IMR-90 (cell line): ENCODE measurements at regions not wholly inside any gene's neighbourhood (a gene's known extent, or its start where the extent isn't known, plus 50 kb on each side); places are given as distances from the start of the nearest gene placed in this dataset.

Source experiments
- ATAC-seq: fragments of 200-7000 bp; cut with Tn5 transposase; 2 replicates; pipeline ENCODE4 v1.9.1; 2020; ENCODE audit warnings: low read depth, mild to moderate bottlenecking, moderate library complexity
- BruUV-seq: library from RNA; stranded (reverse); fragments of 400-500 nt; replicated peaks from 2 replicates; lab custom pipeline; 2021; lab: Mats Ljungman, UMichigan
- CTCF ChIA-PET: fragments of 300-600 bp; formaldehyde crosslinking; extraction: SDS; loops from one replicate; lab custom pipeline; 2021; ENCODE audit warnings: antibody characterized with exemption; lab: Yijun Ruan, JAX
- POLR2A ChIA-PET: fragments of 300-600 bp; sonication (Branson Sonifier 250); formaldehyde crosslinking; loops from one replicate; lab custom pipeline; 2022; ENCODE audit warnings: antibody characterized with exemption; ENCODE audit not compliant: unreplicated experiment; lab: Charles Lee
- DNase-seq: peaks from one replicate; pipeline ENCODE4 v3.0.0; 2013
- H2AFZ ChIP-seq: replicated peaks from 2 replicates; pipeline ENCODE3; 2013; ENCODE audit warnings: low read length, mild to moderate bottlenecking; ENCODE audit not compliant: poor library complexity
- H2AK5ac ChIP-seq: 2 replicates; pipeline ENCODE4 v1.6.1; 2013; ENCODE audit warnings: low read depth, low read length, inconsistent platforms
- H2AK9ac ChIP-seq: replicated peaks from 2 replicates; pipeline ENCODE3; 2013; ENCODE audit warnings: mild to moderate bottlenecking, low read depth, low read length, moderate library complexity; ENCODE audit not compliant: poor library complexity
- H2BK120ac ChIP-seq: 2 replicates; pipeline ENCODE4 v1.6.1; 2013; ENCODE audit warnings: low read depth, low read length, inconsistent platforms
- H2BK15ac ChIP-seq: 3 replicates; pipeline ENCODE4 v1.6.1; 2013; ENCODE audit warnings: low read depth, low read length, inconsistent platforms
- H2BK20ac ChIP-seq: 2 replicates; pipeline ENCODE4 v1.6.1; 2013; ENCODE audit warnings: low read depth, mild to moderate bottlenecking, inconsistent platforms, low read length, moderate library complexity
- H2BK5ac ChIP-seq: 2 replicates; pipeline ENCODE4 v1.6.1; 2013; ENCODE audit warnings: mild to moderate bottlenecking, low read depth, low read length, inconsistent platforms; ENCODE audit not compliant: poor library complexity, severe bottlenecking
- H3K14ac ChIP-seq: replicated peaks from 2 replicates; pipeline ENCODE4 v1.6.1; 2013; ENCODE audit warnings: low read depth, low read length, inconsistent platforms
- H3K18ac ChIP-seq: 2 replicates; pipeline ENCODE4 v1.6.1; 2013; ENCODE audit warnings: low read depth, low read length, control low read depth
- H3K23ac ChIP-seq: 2 replicates; pipeline ENCODE4 v1.6.1; 2013; ENCODE audit warnings: low read depth, low read length, inconsistent platforms
- H3K27ac ChIP-seq: 2 replicates; pipeline ENCODE4 v1.5.1; 2013; ENCODE audit warnings: mild to moderate bottlenecking, control low read depth, low read length; ENCODE audit not compliant: insufficient read depth
- H3K27me3 ChIP-seq: 2 replicates; pipeline ENCODE4 v1.6.1; 2013; ENCODE audit warnings: low read length; ENCODE audit not compliant: control insufficient read depth, insufficient read depth
- H3K36me3 ChIP-seq: 2 replicates; pipeline ENCODE4 v1.6.1; 2013; ENCODE audit warnings: low read length, mixed read lengths; ENCODE audit not compliant: control insufficient read depth, insufficient read depth
- H3K4ac ChIP-seq: 2 replicates; pipeline ENCODE4 v1.6.1; 2013; ENCODE audit warnings: low read depth, low read length, inconsistent platforms
- H3K4me1 ChIP-seq: 2 replicates; pipeline ENCODE4 v1.6.1; 2013; ENCODE audit warnings: low read length, mixed read lengths; ENCODE audit not compliant: control insufficient read depth, insufficient read depth
- H3K4me2 ChIP-seq: 2 replicates; pipeline ENCODE4 v1.6.1; 2013; ENCODE audit warnings: low read depth, mild to moderate bottlenecking, control low read depth, low read length, moderate library complexity
- H3K4me3 ChIP-seq: 2 replicates; pipeline ENCODE4 v1.5.1; 2013; ENCODE audit warnings: low read depth, mild to moderate bottlenecking, control low read depth, low read length, moderate library complexity; ENCODE audit not compliant: insufficient read depth
- H3K56ac ChIP-seq: 2 replicates; pipeline ENCODE4 v1.6.1; 2013; ENCODE audit warnings: low read length, inconsistent platforms; ENCODE audit not compliant: insufficient read depth; ENCODE audit errors: extremely low read depth
- H3K79me1 ChIP-seq, 2 experiments: 2 replicates each; pipeline ENCODE4 v1.6.1; 2013; ENCODE audit warnings: low read length in 2 of 2, inconsistent platforms in 1 of 2, low read depth in 1 of 2
- H3K9ac ChIP-seq: 2 replicates; pipeline ENCODE4 v1.6.1; 2013; ENCODE audit warnings: low read depth, low read length, control low read depth
- H3K9me1 ChIP-seq: 2 replicates; pipeline ENCODE4 v1.6.1; 2013; ENCODE audit warnings: low read length, inconsistent platforms; ENCODE audit not compliant: insufficient read depth
- H3K9me3 ChIP-seq: 2 replicates; pipeline ENCODE4 v1.6.1; 2013; ENCODE audit warnings: low read length; ENCODE audit not compliant: control insufficient read depth, insufficient read depth
- H4K20me1 ChIP-seq: 2 replicates; pipeline ENCODE4 v1.6.1; 2013; ENCODE audit warnings: low read length, inconsistent platforms; ENCODE audit not compliant: insufficient read depth
- H4K5ac ChIP-seq: 2 replicates; pipeline ENCODE4 v1.6.1; 2013; ENCODE audit warnings: mild to moderate bottlenecking, low read depth, low read length, control low read depth
- H4K8ac ChIP-seq, 2 experiments: 2 replicates each; pipeline ENCODE4 v1.6.1; 2013; ENCODE audit warnings: low read depth in 2 of 2, low read length in 2 of 2, control low read depth in 1 of 2, inconsistent platforms in 1 of 2
- H4K91ac ChIP-seq: 2 replicates; pipeline ENCODE4 v1.6.1; 2013; ENCODE audit warnings: low read depth, low read length, inconsistent platforms; ENCODE audit not compliant: insufficient read depth
- BHLHE40 ChIP-seq: fragments of 150-350 bp; IDR thresholded peaks from 2 replicates; pipeline ENCODE4 v1.6.1; 2016; ENCODE audit warnings: mild to moderate bottlenecking, low read depth, low read length
- CEBPB ChIP-seq: IDR thresholded peaks from 2 replicates; pipeline ENCODE4 v1.6.1; 2012; ENCODE audit warnings: low read depth, low read length, improper control_type of control experiment
- CHD1 ChIP-seq: IDR thresholded peaks from 2 replicates; pipeline ENCODE4 v1.6.1; 2012; ENCODE audit warnings: low read depth, low read length, improper control_type of control experiment
- FOS ChIP-seq: fragments of 150-350 bp; IDR thresholded peaks from 2 replicates; pipeline ENCODE4 v1.6.1; 2016; ENCODE audit warnings: low read depth, low read length
- MAFK ChIP-seq: IDR thresholded peaks from 2 replicates; pipeline ENCODE4 v1.6.1; 2012; ENCODE audit warnings: low read depth, low read length, improper control_type of control experiment
- MAZ ChIP-seq: IDR thresholded peaks from 2 replicates; pipeline ENCODE4 v1.6.1; 2012; ENCODE audit warnings: low read depth, mild to moderate bottlenecking, low read length, improper control_type of control experiment, moderate library complexity, borderline replicate concordance
- MXI1 ChIP-seq: IDR thresholded peaks from 2 replicates; pipeline ENCODE4 v1.6.1; 2012; ENCODE audit warnings: low read depth, mild to moderate bottlenecking, low read length, moderate library complexity, borderline replicate concordance
- NFE2L2 ChIP-seq: fragments of 150-350 bp; IDR thresholded peaks from 2 replicates; pipeline ENCODE4 v1.6.1; 2016; ENCODE audit warnings: low read depth, mild to moderate bottlenecking, low read length
- POLR2A ChIP-seq: IDR thresholded peaks from 2 replicates; pipeline ENCODE4 v1.6.1; 2012; ENCODE audit warnings: mild to moderate bottlenecking, low read depth, low read length
- RAD21 ChIP-seq: IDR thresholded peaks from 2 replicates; pipeline ENCODE4 v1.6.1; 2012; ENCODE audit warnings: low read length, improper control_type of control experiment
- RCOR1 ChIP-seq: IDR thresholded peaks from 2 replicates; pipeline ENCODE4 v1.6.1; 2012; ENCODE audit warnings: mild to moderate bottlenecking, low read length, improper control_type of control experiment; ENCODE audit not compliant: insufficient replicate concordance
- RFX5 ChIP-seq: IDR thresholded peaks from 2 replicates; pipeline ENCODE4 v1.8.0; 2012; ENCODE audit warnings: low read depth, mild to moderate bottlenecking, low read length, moderate library complexity
- SMC3 ChIP-seq: fragments of 150-350 bp; IDR thresholded peaks from 2 replicates; pipeline ENCODE4 v1.6.1; 2016; ENCODE audit warnings: low read depth, mild to moderate bottlenecking, antibody characterized with exemption, low read length, moderate library complexity
- dilution Hi-C: fragments of 300-500 bp; cut with HindIII; formaldehyde crosslinking; loops from one replicate; pipeline ENCODE4 v1.14.3; 2018; ENCODE audit warnings: low sequenced_read_pairs; ENCODE audit not compliant: unreplicated experiment
- in situ Hi-C: fragments of 300-500 bp; cut with MboI; formaldehyde crosslinking; loops from 3 replicates; pipeline ENCODE4 v1.14.3; 2019; ENCODE audit warnings: low sequenced_read_pairs, inconsistent platforms, mixed read lengths
- intact Hi-C: fragments of 100-400 bp; cut with micrococcal nuclease; formaldehyde crosslinking; loops from 2 replicates; pipeline ENCODE4 v1.10.0; 2022
- TF ChIP-seq, protein P1 (sequence below): fragments of 150-350 bp; IDR thresholded peaks from 2 replicates; pipeline ENCODE4 v1.6.1; 2016; ENCODE audit warnings: low read depth, mild to moderate bottlenecking, low read length, moderate library complexity, borderline replicate concordance
- TF ChIP-seq, protein P2 (sequence below): conservative IDR thresholded peaks from 2 replicates; pipeline ENCODE4 v1.5.1; 2012; ENCODE audit warnings: mild to moderate bottlenecking, low read depth, low read length, improper control_type of control experiment
- TF ChIP-seq, protein P3 (sequence below): fragments of 150-350 bp; IDR thresholded peaks from 2 replicates; pipeline ENCODE4 v1.6.1; 2017; ENCODE audit warnings: mild to moderate bottlenecking, antibody characterized with exemption, low read length, low read depth

DNA sequence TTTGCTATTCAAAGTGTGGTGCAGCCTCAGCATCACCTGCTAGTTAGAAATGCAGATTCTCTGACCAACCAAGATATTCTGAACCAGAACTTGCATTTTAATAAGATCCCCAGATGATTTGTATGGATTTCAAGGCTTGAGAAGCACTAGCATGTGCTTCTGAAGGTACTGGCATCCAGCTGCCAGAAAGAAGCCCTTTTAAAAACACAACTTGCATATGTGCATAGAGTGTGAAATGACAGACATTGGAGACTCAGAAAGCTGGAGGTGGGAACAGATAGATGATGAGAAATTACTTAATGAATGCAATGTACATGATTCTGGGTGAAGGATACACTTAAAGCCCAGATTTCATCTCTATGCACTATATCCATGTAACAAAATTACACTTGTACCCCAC lies 409.3 kb upstream of the SPTLC3 start:
- Histone ChIP-seq H3K27ac (no peak overlapping the region), H3K4me3 (no peak overlapping the region), H3K4me2 (no peak overlapping the region), H2AFZ (no peak overlapping the region), H3K79me1 (no peaks in the 10 kb centered on the region), H3K9me3 (peaks cover 10% of the 10 kb centered on the region), H2BK15ac (no peak overlapping the region), H2AK5ac (no peak overlapping the region), H3K9ac (no peak overlapping the region), H2AK9ac (no peak overlapping the region), H4K8ac (no peak overlapping the region), H4K20me1 (no peaks in the 10 kb centered on the region), H4K91ac (no peak overlapping the region), H3K9me1 (no peaks in the 10 kb centered on the region), H3K4me1 (no peaks in the 10 kb centered on the region), H2BK20ac (no peak overlapping the region), H2BK120ac (no peak overlapping the region), H3K27me3 (no peaks in the 10 kb centered on the region), H3K14ac (no peak overlapping the region), H3K36me3 (no peaks in the 10 kb centered on the region), H3K4ac (no peak overlapping the region), H3K23ac (no peak overlapping the region), H2BK5ac (no peak overlapping the region), H4K5ac (no peak overlapping the region), H3K56ac (no peak overlapping the region), H3K18ac (no peak overlapping the region)
- in situ Hi-C loops (no loop called here), intact Hi-C loops (no loop called here), dilution Hi-C loops (no loop called here)
- no peak for ATAC-seq
- BruUV-seq = no TSS peak
- DNase-seq = no peak
- TF ChIP-seq SMC3 (no peak), RFX5 (no peak), RAD21 (no peak), RCOR1 (no peak), MAZ (no peak), BHLHE40 (no peak), CHD1 (no peak), NFE2L2 (no peak), MXI1 (no peak), FOS (no peak), POLR2A (no peak), CEBPB (no peak), MAFK (no peak)
- TF ChIP-seq, protein P1, sequence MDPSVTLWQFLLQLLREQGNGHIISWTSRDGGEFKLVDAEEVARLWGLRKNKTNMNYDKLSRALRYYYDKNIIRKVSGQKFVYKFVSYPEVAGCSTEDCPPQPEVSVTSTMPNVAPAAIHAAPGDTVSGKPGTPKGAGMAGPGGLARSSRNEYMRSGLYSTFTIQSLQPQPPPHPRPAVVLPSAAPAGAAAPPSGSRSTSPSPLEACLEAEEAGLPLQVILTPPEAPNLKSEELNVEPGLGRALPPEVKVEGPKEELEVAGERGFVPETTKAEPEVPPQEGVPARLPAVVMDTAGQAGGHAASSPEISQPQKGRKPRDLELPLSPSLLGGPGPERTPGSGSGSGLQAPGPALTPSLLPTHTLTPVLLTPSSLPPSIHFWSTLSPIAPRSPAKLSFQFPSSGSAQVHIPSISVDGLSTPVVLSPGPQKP = no peak
- TF ChIP-seq, protein P2, sequence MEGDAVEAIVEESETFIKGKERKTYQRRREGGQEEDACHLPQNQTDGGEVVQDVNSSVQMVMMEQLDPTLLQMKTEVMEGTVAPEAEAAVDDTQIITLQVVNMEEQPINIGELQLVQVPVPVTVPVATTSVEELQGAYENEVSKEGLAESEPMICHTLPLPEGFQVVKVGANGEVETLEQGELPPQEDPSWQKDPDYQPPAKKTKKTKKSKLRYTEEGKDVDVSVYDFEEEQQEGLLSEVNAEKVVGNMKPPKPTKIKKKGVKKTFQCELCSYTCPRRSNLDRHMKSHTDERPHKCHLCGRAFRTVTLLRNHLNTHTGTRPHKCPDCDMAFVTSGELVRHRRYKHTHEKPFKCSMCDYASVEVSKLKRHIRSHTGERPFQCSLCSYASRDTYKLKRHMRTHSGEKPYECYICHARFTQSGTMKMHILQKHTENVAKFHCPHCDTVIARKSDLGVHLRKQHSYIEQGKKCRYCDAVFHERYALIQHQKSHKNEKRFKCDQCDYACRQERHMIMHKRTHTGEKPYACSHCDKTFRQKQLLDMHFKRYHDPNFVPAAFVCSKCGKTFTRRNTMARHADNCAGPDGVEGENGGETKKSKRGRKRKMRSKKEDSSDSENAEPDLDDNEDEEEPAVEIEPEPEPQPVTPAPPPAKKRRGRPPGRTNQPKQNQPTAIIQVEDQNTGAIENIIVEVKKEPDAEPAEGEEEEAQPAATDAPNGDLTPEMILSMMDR = no peak
- TF ChIP-seq, protein P3, sequence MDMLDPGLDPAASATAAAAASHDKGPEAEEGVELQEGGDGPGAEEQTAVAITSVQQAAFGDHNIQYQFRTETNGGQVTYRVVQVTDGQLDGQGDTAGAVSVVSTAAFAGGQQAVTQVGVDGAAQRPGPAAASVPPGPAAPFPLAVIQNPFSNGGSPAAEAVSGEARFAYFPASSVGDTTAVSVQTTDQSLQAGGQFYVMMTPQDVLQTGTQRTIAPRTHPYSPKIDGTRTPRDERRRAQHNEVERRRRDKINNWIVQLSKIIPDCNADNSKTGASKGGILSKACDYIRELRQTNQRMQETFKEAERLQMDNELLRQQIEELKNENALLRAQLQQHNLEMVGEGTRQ = no peak
- ChIA-PET CTCF (no interaction called here), POLR2A (no interaction called here)
